ENCODE measurements at regions not wholly inside any gene's neighbourhood (a gene's known extent, or its start where the extent isn't known, plus 50 kb on each side); places are given as distances from the start of the nearest gene placed in this dataset.

GRCh38 chr20:57908704-57909630 is 199.2 kb upstream of the PMEPA1 start:
- CTCF ChIA-PET, result no interaction called here
- H4K20me1 ChIP-seq (replicated peaks; ENCODE audit: control insufficient read depth, extremely low read depth, insufficient read depth, low read length), result no peaks in the 10 kb centered on the region
- no peak overlapping the region for H3K4me2 ChIP-seq (ENCODE audit: insufficient read depth, low read length)
- H3K27ac ChIP-seq (ENCODE audit: insufficient read depth, low read depth, low read length), result no peak overlapping the region
- no peaks in the 10 kb centered on the region for H3K27me3 ChIP-seq (ENCODE audit: control insufficient read depth in 2 of 2, insufficient read depth in 2 of 2, low read length in 2 of 2)
- H3K36me3 ChIP-seq (ENCODE audit: control insufficient read depth in 2 of 2, extremely low read depth in 1 of 2, insufficient read depth in 2 of 2, low read length in 2 of 2), result no peaks in the 10 kb centered on the region
- no peaks in the 10 kb centered on the region for H3K9me1 ChIP-seq (replicated peaks; ENCODE audit: control insufficient read depth, extremely low read depth, insufficient read depth, low read length)
- intact Hi-C loops (cut with micrococcal nuclease) (no loop called here), dilution Hi-C loops (cut with MboI; ENCODE audit: extremely low pct_ligation_motif_present, low sequenced_read_pairs) (no loop called here)
- no peak overlapping the region for H3K9ac ChIP-seq (replicated peaks; ENCODE audit: extremely low read depth, insufficient read depth, low read length)
- H3K79me2 ChIP-seq (ENCODE audit: control insufficient read depth, insufficient read depth, low read length), result no peaks in the 10 kb centered on the region
- no peak for FAIRE-seq
- H3K4me1 ChIP-seq (ENCODE audit: control insufficient read depth, extremely low read depth, insufficient read depth, low read length), result no peaks in the 10 kb centered on the region
- TF ChIP-seq CTCF (IDR thresholded peaks at IDR 0.05; ENCODE audit: extremely low read depth in 1 of 2, insufficient read depth in 1 of 2, low read depth in 1 of 2, low read length in 2 of 2) (no peak), POLR2AphosphoS5 (IDR thresholded peaks at IDR 0.05; ENCODE audit: insufficient read depth, low read depth, low read length) (no peak), FOS (IDR thresholded peaks at IDR 0.05; ENCODE audit: borderline replicate concordance, insufficient read depth, low read length) (no peak), POLR2A (IDR thresholded peaks at IDR 0.05; ENCODE audit: low read depth, low read length) (no peak), EZH2 (IDR thresholded peaks at IDR 0.05; ENCODE audit: borderline replicate concordance, low read depth, low read length, severe bottlenecking) (no peak), JUN (IDR thresholded peaks at IDR 0.05; ENCODE audit: borderline replicate concordance, insufficient read depth, insufficient read length, low read depth) (no peak), MYC (IDR thresholded peaks at IDR 0.05; ENCODE audit: low read depth, low read length) (no peak), GATA2 (IDR thresholded peaks at IDR 0.05; ENCODE audit: insufficient read depth, insufficient read length, low read depth, low read length) (no peak), MAX (IDR thresholded peaks at IDR 0.05; ENCODE audit: insufficient read depth, insufficient read length) (no peak)
- H3K4me3 ChIP-seq (replicated peaks in 1 of 3; ENCODE audit: insufficient read depth in 1 of 3, low read depth in 1 of 3, low read length in 3 of 3), result no peak overlapping the region
- no peak overlapping the region for H2AFZ ChIP-seq (ENCODE audit: low read depth, low read length)
- H3K9me3 ChIP-seq (replicated peaks; ENCODE audit: control insufficient read depth, insufficient read depth, low read length), result no peaks in the 10 kb centered on the region
- no peak for DNase-seq (ENCODE audit: low read depth, low spot score)
- POLR2A ChIA-PET, result no interaction called here
- BruUV-seq (replicated peaks), result no TSS peak
